LoVo (cell line): ENCODE measurements at regions not wholly inside any gene's neighbourhood (a gene's known extent, or its start where the extent isn't known, plus 50 kb on each side); places are given as distances from the start of the nearest gene placed in this dataset.
"Not testable (repeated sequence)": the region's sequence is repeated elsewhere in the genome, so short reads cannot be mapped to it uniquely, and the experiment has no call there.

Source experiments
- DNase-seq: peaks from one replicate; pipeline ENCODE4 v3.0.0-alpha.2; 2016; ENCODE audit warnings: low spot score

DNA sequence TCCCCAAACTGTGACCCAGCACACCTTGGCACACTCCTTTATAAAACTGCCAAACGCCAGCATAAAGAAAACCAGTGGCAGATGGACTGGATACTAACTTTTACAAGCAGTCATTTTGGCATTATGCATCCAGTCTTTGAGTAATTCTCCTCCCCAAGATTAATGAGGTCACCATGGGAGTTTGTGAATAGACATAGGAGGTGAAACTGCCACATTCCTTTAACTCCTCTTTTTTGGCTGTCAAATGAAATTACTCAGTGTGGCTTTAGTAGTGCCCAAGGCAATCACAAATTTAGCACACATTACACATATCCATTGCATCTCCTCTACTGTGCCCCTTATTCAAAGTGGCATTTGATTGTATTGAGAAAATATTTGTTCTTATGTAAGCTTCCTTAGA is 315.3 kb upstream of the FGF13 start:
- no peak for DNase-seq

DNA sequence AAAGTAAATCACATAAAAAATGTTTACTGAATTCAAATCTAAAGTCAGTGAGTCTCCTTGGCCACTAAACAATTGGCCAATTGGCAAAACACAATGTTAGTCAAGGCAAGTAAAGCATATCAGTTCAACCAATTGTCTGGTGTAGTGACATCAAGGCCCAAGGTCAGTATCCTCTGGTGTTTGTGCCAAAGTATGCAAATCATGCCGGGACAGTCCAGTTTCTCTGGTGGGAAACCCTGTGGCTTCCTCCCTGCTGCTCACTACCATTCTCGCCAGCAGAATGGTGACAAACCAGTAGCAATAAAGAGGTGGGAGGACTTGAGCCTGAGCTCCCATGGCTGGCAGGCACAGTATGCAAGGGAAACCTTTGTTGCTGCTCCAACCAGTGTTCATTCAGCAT is 314.9 kb upstream of the FGF13 start:
- DNase-seq = no peak

DNA sequence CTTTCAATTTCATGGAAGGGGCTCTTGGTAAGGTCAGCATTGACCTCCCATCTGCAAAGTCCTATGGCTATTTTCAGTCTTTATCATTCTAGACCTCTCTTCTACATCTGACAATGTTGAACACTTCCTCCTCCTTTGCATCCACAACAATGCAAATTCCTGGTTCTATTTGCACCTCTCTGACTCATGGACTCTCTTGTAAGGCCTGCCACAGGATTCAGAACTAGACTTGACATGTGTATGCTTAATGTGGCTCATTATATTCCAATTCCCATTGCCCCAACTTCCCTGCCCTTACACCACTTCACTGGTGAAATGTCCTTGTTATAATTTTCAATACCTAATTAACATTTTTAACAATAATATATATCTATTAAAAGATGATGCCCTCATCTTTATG is 314.3 kb upstream of the FGF13 start:
- DNase-seq = no peak

- no peak for DNase-seq
Measured at GRCh38 chrX:139023531-139023930, 312.0 kb upstream of the FGF13 start.

DNA sequence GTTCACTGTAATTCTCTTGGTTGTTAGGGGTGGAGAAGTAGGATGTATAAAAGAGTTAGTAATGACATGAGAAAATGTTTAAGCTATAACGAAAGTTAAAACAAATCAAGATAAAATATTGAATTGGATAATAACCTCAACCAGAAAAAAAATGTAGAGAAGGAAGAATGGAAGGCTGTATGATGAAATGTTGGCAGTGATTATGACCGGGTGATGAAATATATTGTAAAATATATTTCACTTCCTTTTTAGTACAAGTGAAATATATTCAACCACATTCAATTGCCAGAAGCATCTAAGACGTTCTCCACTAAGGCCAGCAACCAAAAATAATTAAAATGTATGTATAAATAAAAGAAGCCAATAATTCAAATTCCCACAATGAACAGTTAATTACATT is 309.3 kb upstream of the FGF13 start:
- DNase-seq = no peak

- no peak for DNase-seq
Measured at GRCh38 chrX:139018436-139018835, 306.9 kb upstream of the FGF13 start.

DNA sequence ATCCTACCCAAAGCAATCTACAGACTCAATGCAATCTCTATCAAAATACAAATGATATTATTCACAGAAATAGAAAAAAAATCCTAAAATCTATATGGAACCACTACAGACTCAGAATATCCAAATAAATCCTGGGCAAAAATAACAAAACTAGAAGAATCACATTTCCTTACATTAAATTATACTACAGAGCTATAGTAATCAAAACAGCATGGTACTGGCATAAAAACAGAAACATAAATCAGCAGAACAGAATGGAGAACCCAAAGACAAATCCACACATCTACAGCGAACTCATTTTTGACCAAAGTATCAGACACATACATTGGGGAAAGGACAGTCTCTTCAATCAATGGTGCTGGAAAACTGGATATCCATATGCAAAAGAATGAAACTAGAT is 304.1 kb upstream of the FGF13 start:
- no peak for DNase-seq

GRCh38 chrX:139008185-139008584 is 296.7 kb upstream of the FGF13 start:
- DNase-seq = no peak

GRCh38 chrX:139003856-139004527 is 292.5 kb upstream of the FGF13 start:
- not testable (repeated sequence) for DNase-seq

- no peak for DNase-seq
Measured at GRCh38 chrX:139002319-139002718, 290.8 kb upstream of the FGF13 start.

GRCh38 chrX:138996268-138996667 is 284.8 kb upstream of the FGF13 start:
- no peak for DNase-seq

- no peak for DNase-seq
Measured at GRCh38 chrX:138995458-138995857, 283.9 kb upstream of the FGF13 start.

GRCh38 chrX:138990425-138990824 is 278.9 kb upstream of the FGF13 start:
- DNase-seq = not testable (repeated sequence)

- DNase-seq = no peak
Measured at GRCh38 chrX:138986866-138987265, 275.3 kb upstream of the FGF13 start.

- DNase-seq = no peak
Measured at GRCh38 chrX:138986235-138986634, 274.7 kb upstream of the FGF13 start.

GRCh38 chrX:138982365-138982764 is 270.8 kb upstream of the FGF13 start:
- no peak for DNase-seq

DNA sequence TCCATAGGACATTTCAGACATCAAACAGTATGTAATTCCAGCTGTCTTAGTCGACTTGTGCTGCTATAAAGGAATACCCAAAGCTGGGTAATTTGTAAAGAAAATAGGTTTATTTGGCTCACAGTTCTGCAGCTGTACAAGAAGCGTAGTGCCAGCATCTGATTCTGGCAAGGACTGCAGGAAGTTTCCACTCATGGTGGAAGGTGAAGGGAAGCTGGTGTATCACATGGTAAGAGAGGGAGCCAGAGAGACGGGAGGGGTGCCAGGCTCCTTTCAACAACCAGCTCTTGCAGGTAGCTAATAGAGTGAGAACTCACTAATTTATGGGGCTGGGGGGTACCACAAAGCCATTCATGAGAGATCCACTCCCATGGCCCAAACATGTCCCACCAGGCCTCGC is 253.0 kb upstream of the FGF13 start:
- DNase-seq = no peak

DNA sequence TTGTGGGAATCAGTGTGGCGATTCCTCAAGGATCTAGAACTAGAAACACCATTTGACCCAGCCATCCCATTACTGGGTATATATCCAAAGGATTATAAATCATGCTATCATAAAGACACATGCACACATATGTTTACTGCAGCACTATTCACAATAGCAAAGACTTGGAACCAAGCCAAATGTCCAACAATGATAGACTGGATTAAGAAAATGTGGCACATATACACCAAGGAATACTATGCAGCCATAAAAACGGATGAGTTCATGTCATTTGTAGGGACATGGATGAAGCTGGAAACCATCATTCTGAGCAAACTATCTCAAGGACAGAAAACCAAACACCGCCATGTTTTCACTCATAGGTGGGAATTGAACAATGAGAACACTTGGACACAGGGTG is 250.9 kb upstream of the FGF13 start:
- not testable (repeated sequence) for DNase-seq

- DNase-seq = no peak
Measured at GRCh38 chrX:138954976-138955375, 243.5 kb upstream of the FGF13 start.

GRCh38 chrX:138946926-138947325 is 235.4 kb upstream of the FGF13 start:
- DNase-seq = no peak

- DNase-seq = no peak
Measured at GRCh38 chrX:138945219-138945618, 233.7 kb upstream of the FGF13 start.

DNA sequence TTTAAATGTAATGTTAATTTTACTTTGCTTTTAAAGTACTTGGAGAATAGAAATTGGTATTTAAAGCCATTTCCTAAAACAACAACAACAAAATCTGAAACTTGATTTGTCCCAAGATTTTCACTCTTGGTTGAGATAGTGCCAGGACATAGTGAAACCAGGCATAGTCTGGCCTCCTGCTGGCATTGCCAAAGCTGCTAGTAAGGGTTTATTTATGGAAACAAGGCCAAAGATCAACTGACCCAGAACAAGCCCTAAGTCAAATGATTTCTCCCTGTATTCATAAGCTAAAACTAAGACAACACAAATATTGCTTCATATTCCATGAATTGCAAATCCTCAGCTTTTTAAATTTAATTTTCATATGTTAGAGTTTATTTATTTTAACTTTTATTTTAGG is 227.5 kb upstream of the FGF13 start:
- DNase-seq = no peak

- no peak for DNase-seq
Measured at GRCh38 chrX:138938003-138938402, 226.5 kb upstream of the FGF13 start.

DNA sequence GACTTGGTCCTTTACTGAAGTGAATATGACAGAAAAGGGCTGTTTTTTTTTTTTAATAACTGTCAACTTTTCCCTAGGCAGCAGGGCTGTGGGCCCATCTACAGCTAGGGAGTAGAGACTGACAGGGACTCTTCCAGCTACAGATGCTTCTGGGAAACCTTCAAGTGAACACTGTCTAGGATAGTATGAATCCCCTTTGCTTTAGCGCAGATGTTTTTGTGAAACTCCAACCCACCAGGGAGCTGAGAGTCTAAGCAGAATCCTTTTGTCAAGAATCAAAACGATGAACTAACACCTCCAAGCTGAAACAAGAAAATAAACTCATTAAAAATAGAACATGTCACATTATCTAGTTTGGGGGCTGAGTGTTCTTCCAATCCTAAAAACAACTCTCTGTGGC is 219.7 kb upstream of the FGF13 start:
- no peak for DNase-seq

- no peak for DNase-seq
Measured at GRCh38 chrX:138930583-138930945, 219.0 kb upstream of the FGF13 start.
